OCI-LY7 (cell line): ENCODE measurements at regions not wholly inside any gene's neighbourhood (a gene's known extent, or its start where the extent isn't known, plus 50 kb on each side); places are given as distances from the start of the nearest gene placed in this dataset.
"Not testable (repeated sequence)": the region's sequence is repeated elsewhere in the genome, so short reads cannot be mapped to it uniquely, and the experiment has no call there.

Experiments
- BruUV-seq: library from RNA; stranded (reverse); fragments of 400-500 nt; replicated peaks from 2 replicates; lab custom pipeline; 2021; lab: Mats Ljungman, UMichigan
- CTCF ChIA-PET: fragments of 300-600 bp; sonication (Branson Sonifier 250); formaldehyde crosslinking; loops from one replicate; lab custom pipeline; 2022; ENCODE audit warnings: antibody characterized with exemption; ENCODE audit not compliant: unreplicated experiment; lab: Charles Lee
- POLR2A ChIA-PET: fragments of 300-600 bp; sonication (Branson Sonifier 250); formaldehyde crosslinking; loops from one replicate; lab custom pipeline; 2022; ENCODE audit warnings: antibody characterized with exemption; lab: Charles Lee
- DNase-seq: peaks from one replicate; pipeline ENCODE4 v3.0.0-alpha.2; 2015; ENCODE audit warnings: low spot score
- H2AFZ ChIP-seq: fragments of 200-600 bp; sonication (generic), shearing (Covaris generic); 2 replicates; pipeline ENCODE4 v1.6.1; 2014; ENCODE audit warnings: mild to moderate bottlenecking, antibody characterized with exemption, low read length, moderate library complexity
- H3K27ac ChIP-seq: fragments of 200-600 bp; sonication (generic); 2 replicates; pipeline ENCODE4 v1.5.1; 2014; ENCODE audit warnings: mixed run types, low read depth, mild to moderate bottlenecking, moderate library complexity, low read length, inconsistent platforms; ENCODE audit not compliant: poor library complexity, severe bottlenecking
- H3K36me3 ChIP-seq: fragments of 200-600 bp; sonication (generic); 2 replicates; pipeline ENCODE4 v1.6.1; 2014; ENCODE audit warnings: mild to moderate bottlenecking, antibody characterized with exemption, low read length, moderate library complexity, mixed read lengths; ENCODE audit not compliant: insufficient read depth
- H3K4me1 ChIP-seq: fragments of 200-600 bp; sonication (generic); 2 replicates; pipeline ENCODE4 v1.5.1; 2014; ENCODE audit warnings: mild to moderate bottlenecking, low read length; ENCODE audit not compliant: insufficient read depth, poor library complexity, severe bottlenecking
- H3K4me2 ChIP-seq: fragments of 200-600 bp; sonication (generic); 2 replicates; pipeline ENCODE4 v1.6.1; 2014; ENCODE audit warnings: mild to moderate bottlenecking, low read length
- H3K4me3 ChIP-seq: fragments of 200-600 bp; sonication (generic); 2 replicates; pipeline ENCODE4 v1.5.1; 2014; ENCODE audit warnings: mild to moderate bottlenecking, low read depth, low read length; ENCODE audit not compliant: poor library complexity, severe bottlenecking
- H3K79me2 ChIP-seq: fragments of 200-600 bp; sonication (generic); 2 replicates; pipeline ENCODE4 v1.6.1; 2016; ENCODE audit warnings: low read depth, mild to moderate bottlenecking, low read length, moderate library complexity, mixed read lengths; ENCODE audit not compliant: insufficient read depth
- H3K9me2 ChIP-seq: fragments of 200-600 bp; sonication (generic); 2 replicates; pipeline ENCODE4 v1.6.1; 2016; ENCODE audit warnings: mild to moderate bottlenecking, low read length, mixed read lengths; ENCODE audit not compliant: insufficient read depth
- H3K9me3 ChIP-seq: fragments of 200-600 bp; sonication (generic); 2 replicates; pipeline ENCODE4 v1.6.1; 2014; ENCODE audit warnings: mild to moderate bottlenecking, mixed run types, low read length, mixed read lengths
- H4K20me1 ChIP-seq: fragments of 200-600 bp; sonication (generic); 2 replicates; pipeline ENCODE4 v1.6.1; 2014; ENCODE audit warnings: mild to moderate bottlenecking, antibody characterized with exemption, low read length, moderate library complexity, mixed read lengths; ENCODE audit not compliant: insufficient read depth
- EZH2phosphoT487 ChIP-seq: fragments of 200-600 bp; sonication (generic); IDR thresholded peaks from 2 replicates; pipeline ENCODE4 v1.6.1; 2018; ENCODE audit warnings: low read depth, borderline replicate concordance, mild to moderate bottlenecking, mixed run types, antibody characterized with exemption, low read length, moderate library complexity, mixed read lengths
- intact Hi-C: fragments of 100-400 bp; cut with micrococcal nuclease; formaldehyde crosslinking; loops from one replicate; pipeline ENCODE4 v1.10.0; 2022; ENCODE audit not compliant: unreplicated experiment
- TF ChIP-seq, protein P1 (sequence below): fragments of 200-600 bp; sonication (generic); conservative IDR thresholded peaks from 2 replicates; pipeline ENCODE4 v1.5.1; 2014; ENCODE audit warnings: mild to moderate bottlenecking, antibody characterized with exemption, low read length, moderate library complexity, mixed read lengths

DNA sequence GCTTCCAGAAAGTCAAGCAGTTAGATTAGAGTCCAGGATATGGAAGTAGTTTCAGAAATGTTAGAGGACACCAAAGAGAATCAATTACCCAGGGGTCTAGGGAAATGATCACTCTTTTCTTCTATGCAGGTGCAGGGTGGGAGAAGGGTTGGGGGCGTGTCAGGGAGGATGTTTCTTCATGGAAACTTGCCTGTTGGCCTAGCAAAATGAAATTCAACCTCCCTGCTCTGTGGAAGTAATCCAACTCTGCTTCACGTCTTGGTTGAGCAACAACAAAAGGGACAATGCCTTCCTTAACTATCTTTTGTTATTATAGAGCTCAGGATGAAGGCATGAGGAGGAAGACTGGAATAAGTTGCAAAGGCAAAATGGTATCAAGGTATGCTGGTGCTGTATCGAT is 210.8 kb upstream of the ETAA1 start:
- ChIA-PET CTCF (no interaction called here), POLR2A (interaction anchor here (0.6 kb wide), 1 partner anchor 427 kb away, joined by 7 read pairs; no protein-coding TSS in a partner anchor)
- intact Hi-C loops: no loop called here
- Histone ChIP-seq H3K79me2 (no peaks in the 10 kb centered on the region), H3K36me3 (no peaks in the 10 kb centered on the region), H3K4me3 (no peak overlapping the region), H3K27ac (no peak overlapping the region), H2AFZ (no peak overlapping the region), H4K20me1 (no peaks in the 10 kb centered on the region), H3K9me2 (no peaks in the 10 kb centered on the region), H3K9me3 (no peaks in the 10 kb centered on the region), H3K4me1 (no peaks in the 10 kb centered on the region), H3K4me2 (no peak overlapping the region)
- TF ChIP-seq EZH2phosphoT487: no peak
- TF ChIP-seq, protein P1, sequence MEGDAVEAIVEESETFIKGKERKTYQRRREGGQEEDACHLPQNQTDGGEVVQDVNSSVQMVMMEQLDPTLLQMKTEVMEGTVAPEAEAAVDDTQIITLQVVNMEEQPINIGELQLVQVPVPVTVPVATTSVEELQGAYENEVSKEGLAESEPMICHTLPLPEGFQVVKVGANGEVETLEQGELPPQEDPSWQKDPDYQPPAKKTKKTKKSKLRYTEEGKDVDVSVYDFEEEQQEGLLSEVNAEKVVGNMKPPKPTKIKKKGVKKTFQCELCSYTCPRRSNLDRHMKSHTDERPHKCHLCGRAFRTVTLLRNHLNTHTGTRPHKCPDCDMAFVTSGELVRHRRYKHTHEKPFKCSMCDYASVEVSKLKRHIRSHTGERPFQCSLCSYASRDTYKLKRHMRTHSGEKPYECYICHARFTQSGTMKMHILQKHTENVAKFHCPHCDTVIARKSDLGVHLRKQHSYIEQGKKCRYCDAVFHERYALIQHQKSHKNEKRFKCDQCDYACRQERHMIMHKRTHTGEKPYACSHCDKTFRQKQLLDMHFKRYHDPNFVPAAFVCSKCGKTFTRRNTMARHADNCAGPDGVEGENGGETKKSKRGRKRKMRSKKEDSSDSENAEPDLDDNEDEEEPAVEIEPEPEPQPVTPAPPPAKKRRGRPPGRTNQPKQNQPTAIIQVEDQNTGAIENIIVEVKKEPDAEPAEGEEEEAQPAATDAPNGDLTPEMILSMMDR: no peak
- no TSS peak for BruUV-seq
- no peak for DNase-seq

- H4K20me1 ChIP-seq: no peaks in the 10 kb centered on the region
- H3K4me2 ChIP-seq: no peak overlapping the region
- no peak overlapping the region for H2AFZ ChIP-seq
- H3K36me3 ChIP-seq: no peaks in the 10 kb centered on the region
- no peaks in the 10 kb centered on the region for H3K9me2 ChIP-seq
- POLR2A ChIA-PET: interaction anchor here (0.6 kb wide), 1 partner anchor 426 kb away, joined by 7 read pairs; no protein-coding TSS in a partner anchor
- H3K79me2 ChIP-seq: no peaks in the 10 kb centered on the region
- no peak overlapping the region for H3K27ac ChIP-seq
- BruUV-seq: no TSS peak
- DNase-seq: no peak
- TF ChIP-seq, protein P1: no peak
- TF ChIP-seq EZH2phosphoT487: no peak
- H3K4me1 ChIP-seq: no peaks in the 10 kb centered on the region
- no peak overlapping the region for H3K4me3 ChIP-seq
- H3K9me3 ChIP-seq: no peaks in the 10 kb centered on the region
- intact Hi-C loops: no loop called here
- CTCF ChIA-PET: no interaction called here
Measured at GRCh38 chr2:67186871-67187270, 210.3 kb upstream of the ETAA1 start.

GRCh38 chr2:67195327-67195726 is 201.8 kb upstream of the ETAA1 start:
- BruUV-seq, H3K4me1 ChIP-seq, H2AFZ ChIP-seq, H4K20me1 ChIP-seq, H3K79me2 ChIP-seq, H3K36me3 ChIP-seq, H3K9me2 ChIP-seq, DNase-seq, intact Hi-C loops, H3K27ac ChIP-seq, POLR2A ChIA-PET, CTCF ChIA-PET, H3K4me2 ChIP-seq, H3K9me3 ChIP-seq, H3K4me3 ChIP-seq: not testable (repeated sequence)
